ENCODE measurements at regions not wholly inside any gene's neighbourhood (a gene's known extent, or its start where the extent isn't known, plus 50 kb on each side); places are given as distances from the start of the nearest gene placed in this dataset.

GRCh38 chrX:69556060-69557011 lies 52.2 kb downstream of the NALF2 start (continued):
- TF ChIP-seq, protein P1, sequence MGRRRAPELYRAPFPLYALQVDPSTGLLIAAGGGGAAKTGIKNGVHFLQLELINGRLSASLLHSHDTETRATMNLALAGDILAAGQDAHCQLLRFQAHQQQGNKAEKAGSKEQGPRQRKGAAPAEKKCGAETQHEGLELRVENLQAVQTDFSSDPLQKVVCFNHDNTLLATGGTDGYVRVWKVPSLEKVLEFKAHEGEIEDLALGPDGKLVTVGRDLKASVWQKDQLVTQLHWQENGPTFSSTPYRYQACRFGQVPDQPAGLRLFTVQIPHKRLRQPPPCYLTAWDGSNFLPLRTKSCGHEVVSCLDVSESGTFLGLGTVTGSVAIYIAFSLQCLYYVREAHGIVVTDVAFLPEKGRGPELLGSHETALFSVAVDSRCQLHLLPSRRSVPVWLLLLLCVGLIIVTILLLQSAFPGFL (CRISPR knock-in tag; IDR thresholded peaks at IDR 0.05), result no peak
- TF ChIP-seq NFAT5 (CRISPR knock-in tag; IDR thresholded peaks at IDR 0.05) (no peak), SIN3A (IDR thresholded peaks at IDR 0.05; ENCODE audit: borderline replicate concordance, low read depth, low read length) (peak; percentile 29; the same call in 1 of the 2 replicates), ZSCAN29 (CRISPR knock-in tag; conservative IDR thresholded peaks at IDR 0.05) (no peak), ZBTB42 (CRISPR knock-in tag; IDR thresholded peaks at IDR 0.05) (no peak), TAF1 (CRISPR knock-in tag; IDR thresholded peaks at IDR 0.05) (peak; percentile 7; the same call in 1 of the 2 replicates), ZNF430 (CRISPR knock-in tag; IDR thresholded peaks at IDR 0.05) (no peak), SP1 (IDR thresholded peaks at IDR 0.05) (no peak), SP1 (CRISPR knock-in tag; IDR thresholded peaks at IDR 0.05) (peak; percentile 48; the same call in 1 of the 2 replicates), SP4 (CRISPR knock-in tag; IDR thresholded peaks at IDR 0.05) (peak; percentile 43; the same call in 1 of the 2 replicates), ZNF317 (CRISPR knock-in tag; IDR thresholded peaks at IDR 0.05) (peak; percentile 79)

All from HepG2 (cell line).